ENCODE measurements at regions not wholly inside any gene's neighbourhood (a gene's known extent, or its start where the extent isn't known, plus 50 kb on each side); places are given as distances from the start of the nearest gene placed in this dataset.
"Not testable (repeated sequence)": the region's sequence is repeated elsewhere in the genome, so short reads cannot be mapped to it uniquely, and the experiment has no call there.

DNA sequence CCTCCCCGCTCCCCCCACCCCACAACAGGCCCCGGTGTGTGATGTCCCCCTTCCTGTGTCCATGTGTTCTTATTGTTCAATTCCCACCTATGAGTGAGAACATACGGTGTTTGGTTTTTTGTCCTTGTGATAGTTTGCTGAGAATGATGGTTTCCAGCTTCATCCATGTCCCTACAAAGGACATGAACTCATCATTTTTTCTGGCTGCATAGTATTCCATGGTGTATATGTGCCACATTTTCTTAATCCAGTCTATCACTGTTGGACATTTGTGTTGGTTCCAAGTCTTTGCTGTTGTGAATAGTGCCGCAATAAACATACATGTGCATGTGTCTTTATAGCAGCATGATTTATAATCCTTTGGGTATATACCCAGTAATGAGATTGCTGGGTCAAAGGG, 104.3 kb downstream of the MTPN start:
- not testable (repeated sequence) for DNase-seq (ENCODE audit: low read depth in 1 of 2, low spot score in 1 of 2)

DNA sequence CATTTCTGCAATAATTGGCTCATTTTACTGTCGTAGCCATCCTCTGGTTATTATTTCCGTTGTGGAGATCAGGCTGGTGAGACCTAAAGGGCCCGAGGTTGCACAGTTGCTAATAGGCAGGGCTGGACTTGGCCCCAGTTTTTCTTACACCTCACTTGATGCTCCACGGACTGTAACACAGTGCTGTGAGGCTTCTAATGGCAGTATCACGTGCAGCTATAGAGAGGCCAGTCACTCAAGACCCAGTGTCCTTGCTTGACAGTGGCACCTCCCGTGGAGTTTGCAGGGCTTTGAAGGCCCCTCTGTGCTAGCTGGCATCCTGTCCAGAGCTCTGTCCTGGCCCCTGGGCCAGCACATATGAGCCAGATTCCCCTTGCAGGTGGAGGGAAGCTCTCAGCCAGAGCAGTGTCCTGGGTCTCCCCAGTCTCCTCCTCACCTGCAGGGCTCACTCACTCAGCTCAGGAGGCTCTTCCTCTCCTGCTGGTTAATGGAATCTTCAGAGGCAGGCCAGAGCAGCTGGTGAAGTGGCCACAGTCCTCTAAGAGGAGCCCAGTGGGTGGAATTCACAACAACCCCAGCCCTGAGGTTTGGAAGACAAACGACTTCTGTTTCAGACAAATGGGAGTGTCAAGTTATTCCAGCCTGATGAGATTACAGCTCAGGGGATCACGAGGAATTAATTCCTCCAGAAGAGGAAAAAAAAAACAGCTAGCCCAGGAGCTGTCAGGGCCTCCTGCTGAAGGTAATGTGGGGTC, 114.2 kb upstream of the FAM180A start:
- DNase-seq (ENCODE audit: low read depth in 1 of 2, low spot score in 1 of 2), result no peak

DNA sequence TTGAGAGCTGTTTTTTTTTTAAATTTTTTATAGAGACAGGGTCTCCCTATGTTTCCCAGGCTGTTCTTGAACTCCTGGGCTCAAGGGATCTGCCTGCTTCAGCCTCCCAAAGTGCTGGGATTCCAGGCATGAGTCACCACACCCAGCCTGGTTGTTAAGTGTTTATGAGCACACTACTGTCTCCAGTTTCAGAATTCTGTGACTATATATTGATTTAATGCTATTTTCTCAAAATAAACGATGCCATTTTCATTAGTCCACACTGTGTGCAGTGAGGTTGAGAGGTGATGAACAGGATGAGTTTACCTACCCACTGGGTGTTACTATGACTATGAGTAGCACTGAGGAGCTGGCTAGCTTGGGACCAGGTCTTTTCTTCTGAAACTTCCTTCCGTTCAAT, 110.9 kb upstream of the FAM180A start:
- DNase-seq (ENCODE audit: low read depth in 1 of 2, low spot score in 1 of 2), result no peak

DNA sequence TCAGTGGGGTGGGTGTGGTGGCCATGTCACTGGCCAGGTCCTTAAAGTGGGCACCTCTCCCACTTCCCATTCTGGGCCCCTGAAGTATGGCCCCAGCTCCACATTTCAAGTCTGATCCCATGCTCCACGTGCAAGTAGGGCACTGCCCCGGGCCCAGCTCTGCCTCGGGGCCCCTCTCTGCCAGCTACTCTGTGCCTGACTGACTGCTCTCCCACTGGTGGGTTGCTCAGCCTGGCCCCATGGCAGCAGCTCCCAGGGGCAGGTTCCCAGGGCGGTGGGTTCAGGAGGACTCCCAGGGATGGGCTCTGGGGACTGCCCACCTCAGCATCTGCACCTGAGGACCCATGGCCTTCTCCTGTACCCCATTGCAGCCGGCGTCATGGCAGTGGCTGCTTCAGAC, 110.2 kb upstream of the FAM180A start:
- DNase-seq (ENCODE audit: low read depth in 1 of 2, low spot score in 1 of 2), result no peak

DNA sequence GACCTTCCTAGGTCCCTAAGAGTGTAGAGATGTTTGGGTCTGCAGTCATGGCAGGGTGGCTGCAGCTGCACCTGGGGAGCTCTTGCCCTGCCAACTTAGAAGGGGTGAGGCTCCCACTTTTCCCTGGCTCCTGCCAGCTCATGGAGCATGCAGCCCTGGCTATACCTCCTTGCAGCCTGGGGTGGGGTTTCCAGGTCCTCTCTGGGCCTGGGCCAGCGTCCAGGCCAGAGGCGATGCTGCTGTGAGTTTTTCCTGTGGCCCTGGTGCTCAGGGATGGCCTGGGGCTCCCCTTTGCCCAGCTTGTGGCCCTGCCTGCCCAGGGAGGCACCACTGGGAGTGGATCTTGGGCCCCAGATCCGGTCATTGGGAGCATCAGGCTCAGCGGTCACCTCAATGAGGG, 109.8 kb upstream of the FAM180A start:
- DNase-seq (ENCODE audit: low read depth in 1 of 2, low spot score in 1 of 2), result no peak

DNA sequence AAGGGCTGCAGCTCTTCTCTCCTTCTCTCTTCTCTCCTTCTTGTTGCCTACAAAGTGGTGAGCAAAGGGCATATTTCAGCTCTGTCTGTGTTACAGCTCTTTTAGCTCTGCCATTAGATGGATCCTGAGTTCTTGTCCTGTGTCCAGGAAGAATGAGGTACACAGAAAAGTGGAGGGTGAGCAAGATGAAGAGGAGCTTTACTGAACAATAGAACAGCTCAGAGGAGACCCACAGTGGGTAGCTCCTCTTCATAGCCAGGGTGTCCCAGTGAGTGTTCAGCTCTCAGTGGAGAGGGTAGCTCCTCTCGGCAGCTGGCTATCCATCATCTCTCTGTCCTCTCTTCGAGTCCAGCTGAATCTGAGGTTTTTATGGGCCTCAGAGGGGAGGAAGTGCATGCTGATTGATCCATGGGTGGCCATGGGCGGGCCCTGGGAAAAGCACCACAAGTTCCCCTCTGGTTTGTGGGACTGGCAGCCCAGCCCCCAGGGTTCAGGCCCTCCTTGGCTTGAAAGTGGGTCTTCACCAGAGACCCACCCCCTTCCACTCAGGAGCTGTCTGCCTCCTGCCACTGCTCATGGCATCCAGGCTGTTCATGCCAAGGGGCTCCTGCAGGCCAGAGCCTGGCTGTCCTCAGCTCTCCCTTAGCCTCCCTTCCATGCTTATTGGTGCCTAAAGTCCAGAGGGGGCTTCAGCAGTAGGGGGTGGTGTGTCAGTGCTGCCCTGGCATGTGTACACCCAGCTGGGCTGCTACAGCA, 109.1 kb upstream of the FAM180A start:
- no peak for DNase-seq (ENCODE audit: low read depth in 1 of 2, low spot score in 1 of 2)

DNA sequence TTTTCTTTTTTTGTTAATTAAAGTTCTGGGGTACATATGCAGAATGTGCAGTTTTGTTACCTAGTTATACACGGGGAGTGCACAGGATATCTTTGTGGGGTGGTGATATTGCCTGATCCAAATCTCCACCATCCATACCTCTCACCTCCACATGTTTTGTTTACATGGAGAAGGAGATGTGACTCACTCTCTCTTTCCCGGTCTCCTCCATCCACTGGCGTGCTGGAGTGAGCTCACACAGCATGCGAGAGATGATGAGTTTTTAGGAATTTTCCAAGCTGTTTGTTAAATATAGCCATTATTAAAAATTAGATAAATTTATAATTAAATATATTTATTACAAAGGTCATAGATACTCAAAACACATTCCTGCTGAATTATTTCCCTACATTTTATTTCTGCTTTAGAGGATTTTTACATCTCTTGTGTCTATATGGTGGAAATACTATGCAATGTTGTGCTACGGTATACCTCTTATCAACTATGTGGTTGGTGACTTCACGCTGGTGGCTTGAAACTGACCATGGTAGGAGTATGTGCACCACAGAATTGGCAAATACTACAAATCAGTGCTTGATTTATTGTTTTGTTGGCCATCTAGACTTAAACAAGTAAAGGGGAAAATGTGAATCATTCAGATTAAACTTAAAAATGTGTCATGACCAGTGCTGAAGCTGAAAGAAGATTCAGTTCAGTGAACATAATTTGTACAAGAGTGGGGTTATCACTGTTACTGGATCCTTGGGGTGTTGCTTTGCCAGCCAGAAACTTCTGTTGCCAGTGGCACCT, 107.9 kb upstream of the FAM180A start:
- no peak for DNase-seq (ENCODE audit: low read depth in 1 of 2, low spot score in 1 of 2)

DNA sequence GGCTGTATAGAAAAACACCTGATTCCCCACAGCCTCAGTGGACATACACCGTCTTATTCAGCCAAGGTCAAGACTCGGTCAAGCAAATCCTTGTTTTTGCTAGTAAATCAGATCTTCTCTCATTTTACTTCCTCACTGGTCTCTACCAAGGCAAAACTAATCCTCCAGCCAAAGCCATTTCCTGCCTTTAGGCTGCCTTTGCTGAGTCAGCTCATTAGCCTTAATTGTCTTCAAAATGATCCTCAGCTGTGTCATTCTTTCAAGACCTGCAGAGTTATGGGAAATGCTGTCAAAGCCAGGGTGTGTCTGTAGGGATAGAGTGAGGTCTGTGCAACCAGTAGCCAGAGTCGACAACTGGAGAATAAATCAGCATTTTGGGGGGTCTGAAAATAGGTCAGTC, 107.2 kb upstream of the FAM180A start:
- no peak for DNase-seq (ENCODE audit: low read depth in 1 of 2, low spot score in 1 of 2)

DNA sequence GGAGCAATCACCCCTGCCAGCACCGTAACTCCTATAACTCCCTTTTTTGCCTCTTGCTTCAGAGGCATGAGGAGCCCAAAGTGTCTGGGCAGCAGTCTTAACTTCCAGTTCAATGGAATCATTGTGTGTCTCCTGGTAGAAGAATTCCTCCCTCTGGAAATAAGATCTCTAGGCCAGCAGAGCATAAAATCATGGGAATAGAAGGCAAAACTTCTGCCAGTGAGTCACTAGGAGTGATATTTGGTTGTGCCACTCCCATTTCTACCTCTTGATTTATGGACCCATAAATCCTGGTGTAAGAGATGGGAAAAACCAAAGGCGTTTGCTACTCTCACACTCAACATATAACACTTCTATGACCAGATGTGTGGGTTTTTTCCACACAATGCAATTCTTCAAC, 104.9 kb upstream of the FAM180A start:
- DNase-seq (ENCODE audit: low read depth in 1 of 2, low spot score in 1 of 2), result no peak

DNA sequence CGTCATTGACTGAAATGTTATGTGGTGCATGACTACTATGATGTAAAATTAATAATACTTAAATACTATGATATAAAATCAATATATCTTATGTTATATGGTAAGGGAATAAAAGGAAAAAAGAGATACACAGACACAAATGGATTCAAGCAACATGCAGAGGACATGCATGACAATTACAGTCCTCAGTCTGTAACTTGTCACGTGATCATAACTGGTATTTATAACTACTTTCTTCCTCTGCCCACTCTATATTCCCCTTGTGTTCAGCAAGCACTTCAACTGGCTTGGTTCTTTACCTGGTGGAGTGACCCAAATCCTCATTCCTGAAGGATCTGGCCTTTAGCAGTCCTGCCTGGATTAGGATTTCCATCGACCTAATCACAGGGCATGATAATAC, 104.4 kb upstream of the FAM180A start:
- DNase-seq (ENCODE audit: low read depth in 1 of 2, low spot score in 1 of 2), result no peak

DNA sequence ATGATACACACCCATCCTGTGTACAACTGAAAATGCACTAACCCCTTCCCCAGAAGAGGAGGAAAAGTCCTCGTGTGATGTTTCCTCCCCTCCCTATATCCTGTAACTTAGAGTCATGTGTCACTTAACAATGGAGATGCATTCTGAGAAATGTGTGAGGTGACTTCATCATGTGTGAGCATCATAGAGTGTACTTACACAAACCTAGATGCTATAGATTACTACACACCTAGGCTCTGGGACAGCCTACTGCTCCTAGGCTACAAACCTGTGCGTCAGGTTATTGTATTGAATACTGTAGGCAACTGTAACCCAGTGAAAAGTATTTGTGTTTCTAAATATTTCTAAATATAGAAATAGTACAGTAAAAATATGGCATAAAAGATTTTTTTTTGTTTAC, 98.6 kb upstream of the FAM180A start:
- DNase-seq (ENCODE audit: low read depth in 1 of 2, low spot score in 1 of 2), result no peak

DNA sequence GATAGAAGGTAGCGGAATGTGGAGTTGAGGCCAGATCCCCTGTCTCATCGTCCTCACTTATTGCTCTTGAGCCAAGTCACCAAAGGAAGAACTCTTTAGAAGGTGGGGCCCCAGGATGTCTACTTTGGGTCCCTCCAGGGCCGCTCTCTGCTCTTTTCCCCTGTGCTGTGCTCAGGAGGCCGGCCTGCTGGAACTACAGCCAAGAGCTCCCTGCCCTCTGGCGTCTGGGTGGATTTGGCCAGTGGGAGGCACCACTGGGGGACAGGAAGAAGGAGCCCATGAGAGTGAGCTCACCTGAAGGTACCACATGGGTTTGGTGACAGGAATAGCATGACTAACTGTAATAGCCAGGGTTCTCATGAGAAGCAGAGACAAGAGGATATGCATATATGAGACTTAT, 97.7 kb upstream of the FAM180A start:
- no peak for DNase-seq (ENCODE audit: low read depth in 1 of 2, low spot score in 1 of 2)

DNA sequence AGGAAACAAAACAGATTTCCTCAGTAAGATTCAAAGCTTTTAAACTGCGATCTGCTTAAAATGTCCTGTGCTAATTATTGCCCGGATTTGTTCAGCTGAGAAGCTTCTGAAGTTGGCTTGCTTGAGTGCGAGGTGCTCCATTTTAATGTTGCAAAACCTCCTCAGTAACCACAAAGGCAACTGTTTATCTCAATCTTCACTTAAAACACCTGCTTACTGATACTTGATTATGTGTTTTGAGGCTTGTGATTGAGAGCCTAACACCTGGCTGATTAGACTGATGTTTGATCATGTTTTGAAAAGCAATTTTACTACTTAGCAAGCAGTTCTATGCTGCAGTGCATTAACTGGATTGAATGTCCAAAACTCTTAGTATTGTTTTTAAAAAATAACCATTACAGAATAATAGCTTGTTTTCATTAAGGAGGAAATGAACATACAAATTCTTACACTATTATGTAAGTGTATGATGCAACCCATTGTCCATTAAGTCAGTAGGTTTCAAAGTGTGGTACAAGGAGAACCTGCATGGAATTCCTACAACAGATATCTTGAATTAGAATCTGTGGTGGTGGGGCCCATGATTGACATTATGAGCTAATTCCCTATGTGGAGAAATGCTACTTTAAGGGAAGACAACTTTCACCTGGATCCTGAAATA, 96.9 kb upstream of the FAM180A start:
- DNase-seq (ENCODE audit: low read depth in 1 of 2, low spot score in 1 of 2), result no peak

DNA sequence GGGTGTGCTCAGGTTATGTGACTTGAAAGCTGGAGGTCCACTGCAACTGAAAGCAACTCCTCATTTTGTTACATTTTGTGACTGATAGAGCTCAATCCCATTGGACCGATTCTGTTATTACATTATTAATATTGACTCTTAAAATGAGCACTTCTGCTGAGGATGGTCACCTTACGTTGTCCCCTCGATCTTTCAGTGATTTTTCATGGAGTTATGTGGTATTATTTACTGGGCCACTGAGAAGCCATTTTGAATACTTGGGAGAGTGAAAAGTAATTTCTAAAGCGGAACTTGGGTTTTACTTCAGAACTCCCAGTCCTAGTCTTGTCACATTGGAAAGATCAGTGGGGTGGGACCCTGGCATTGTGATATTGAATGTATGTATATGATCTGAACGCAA, 96.3 kb upstream of the FAM180A start:
- no peak for DNase-seq (ENCODE audit: low read depth in 1 of 2, low spot score in 1 of 2)

DNA sequence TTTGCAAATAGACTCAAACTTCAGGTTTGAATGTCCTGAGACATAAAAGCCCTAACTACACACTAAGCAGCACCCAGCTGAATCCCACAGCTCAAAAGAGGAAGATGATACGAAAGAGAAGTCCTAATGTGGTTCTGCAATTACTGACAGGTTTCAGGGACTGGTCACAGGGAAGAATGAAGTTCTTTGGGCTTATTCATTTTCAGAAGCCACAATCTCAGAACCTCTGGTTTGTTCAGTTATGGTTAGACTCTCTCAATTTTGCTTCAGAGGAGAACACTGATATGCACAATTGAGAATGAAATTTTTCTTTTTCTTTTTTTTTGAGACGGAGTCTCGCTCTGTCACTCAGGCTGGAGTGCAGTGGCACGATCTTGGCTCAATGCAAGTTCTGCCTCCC, 94.6 kb upstream of the FAM180A start:
- DNase-seq (ENCODE audit: low read depth in 1 of 2, low spot score in 1 of 2), result no peak

DNA sequence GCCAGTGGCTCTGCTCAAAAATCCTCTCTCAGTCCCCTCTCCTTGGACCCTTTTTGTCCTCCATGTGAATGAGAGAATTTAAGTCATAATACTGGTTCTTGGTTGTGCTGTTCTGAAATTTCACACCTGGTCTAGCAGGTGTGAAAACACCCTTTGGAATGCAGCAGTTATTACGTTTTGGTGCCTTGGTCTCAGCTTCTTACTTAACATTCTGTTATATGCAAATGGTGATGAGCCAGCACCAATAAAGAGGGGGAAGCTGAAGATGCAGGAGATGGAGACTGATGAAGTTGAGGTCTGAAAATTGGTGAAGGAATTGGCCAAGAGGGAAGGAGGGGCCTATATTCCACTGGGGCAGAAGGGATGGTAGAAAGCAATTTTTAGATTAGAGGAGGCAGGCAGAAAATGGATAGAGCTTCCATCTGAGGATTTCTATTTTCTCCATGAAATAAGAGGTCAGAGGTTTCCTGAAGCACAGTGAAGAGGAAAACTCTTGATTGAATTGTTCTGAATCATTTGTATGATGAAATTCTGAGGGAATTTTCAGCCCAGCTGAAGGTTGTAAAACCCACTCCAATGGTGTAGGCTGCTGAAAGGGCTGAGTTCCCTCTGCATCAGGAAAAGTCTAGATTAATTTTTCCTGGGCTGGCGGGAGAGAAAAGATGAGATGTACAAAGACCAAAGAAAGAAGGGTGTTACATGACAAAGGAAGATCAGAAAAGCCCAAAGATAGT, 94.0 kb upstream of the FAM180A start:
- no peak for DNase-seq (ENCODE audit: low read depth in 1 of 2, low spot score in 1 of 2)

DNA sequence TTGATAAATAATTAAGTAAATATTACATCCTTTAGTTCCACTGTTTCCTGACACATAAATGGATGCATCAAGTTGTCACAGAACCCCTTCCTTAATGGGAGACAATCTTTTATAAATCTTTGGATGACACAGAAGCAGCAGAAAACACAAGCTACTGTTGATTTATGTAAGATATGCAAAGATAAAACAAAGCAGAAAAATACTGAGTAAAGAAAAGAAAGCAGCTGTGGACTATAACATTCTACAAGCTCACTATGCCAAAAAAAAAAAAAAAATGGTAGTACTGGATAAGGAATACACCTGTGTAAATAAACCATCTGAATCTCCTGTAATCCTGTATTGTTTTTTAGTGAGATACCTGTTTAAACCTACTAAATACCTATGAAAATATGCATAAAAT, 92.0 kb upstream of the FAM180A start:
- DNase-seq (ENCODE audit: low read depth in 1 of 2, low spot score in 1 of 2), result no peak

DNA sequence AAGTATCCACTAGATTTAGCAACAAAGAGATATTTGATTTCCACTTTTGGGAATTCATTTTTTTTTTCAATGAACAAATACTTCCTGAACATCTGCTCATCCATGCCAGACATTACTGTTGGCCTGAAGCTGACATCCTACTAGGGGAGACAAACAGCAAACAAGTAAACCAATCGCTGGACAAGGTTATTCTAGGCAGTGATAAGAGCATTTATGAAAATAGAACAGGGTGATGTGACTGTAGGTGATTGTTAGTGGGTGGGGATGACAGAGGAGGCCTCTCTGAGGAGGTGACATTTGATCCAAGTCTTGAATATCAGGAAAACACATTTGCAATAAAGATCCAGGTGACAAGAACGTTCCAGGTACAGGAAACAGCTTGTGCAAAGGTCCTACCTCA, 89.1 kb upstream of the FAM180A start:
- no peak for DNase-seq (ENCODE audit: low read depth in 1 of 2, low spot score in 1 of 2)

DNA sequence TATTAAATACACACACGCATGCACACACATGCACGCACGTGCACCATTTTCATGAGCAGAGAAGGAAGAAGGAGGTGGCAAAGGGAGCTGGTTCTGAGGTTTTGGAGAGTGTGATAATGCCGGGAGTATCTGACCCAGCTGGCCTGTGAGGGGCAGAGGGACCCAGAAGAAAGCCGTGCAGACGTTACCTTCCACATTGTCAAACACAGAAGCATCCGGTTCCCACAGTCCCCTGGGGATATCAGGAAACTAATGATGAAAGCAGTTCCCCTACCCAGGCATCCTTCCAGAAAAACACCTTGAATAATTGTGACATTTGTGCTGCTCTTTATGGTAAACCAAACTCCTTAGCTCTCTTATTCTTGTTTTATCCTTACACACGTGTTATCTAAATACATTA, 85.7 kb upstream of the FAM180A start:
- DNase-seq (ENCODE audit: low read depth in 1 of 2, low spot score in 1 of 2), result no peak

DNA sequence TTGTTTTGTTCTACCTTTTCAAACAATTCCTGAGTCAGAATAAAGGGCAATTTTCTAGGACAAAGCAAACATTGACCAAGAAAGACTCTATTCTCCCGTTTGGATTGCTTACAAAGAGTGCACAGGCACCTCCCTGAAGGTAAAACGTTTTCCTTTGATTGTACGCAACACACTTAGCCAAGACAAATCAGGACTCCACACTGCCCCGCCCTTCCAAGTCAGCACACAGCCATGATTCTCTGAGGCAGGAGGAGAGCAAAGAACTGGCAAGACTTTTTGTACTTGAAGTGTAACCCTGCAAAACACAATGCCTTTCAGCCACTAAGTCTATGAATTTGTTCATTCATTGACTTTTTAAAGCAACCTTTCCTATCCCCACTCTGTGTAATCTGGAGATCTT, 85.0 kb upstream of the FAM180A start:
- DNase-seq (ENCODE audit: low read depth in 1 of 2, low spot score in 1 of 2), result no peak

Data from activated CD4-positive, alpha-beta T cell treated with anti-CD3 and anti-CD28 coated beads, Interleukin-2, amount 50 U/mL, for 24 hours (primary cell).